Calu3 (cell line): ENCODE measurements at regions not wholly inside any gene's neighbourhood (a gene's known extent, or its start where the extent isn't known, plus 50 kb on each side); places are given as distances from the start of the nearest gene placed in this dataset.

Experiments used
- BruUV-seq: library from RNA; stranded (reverse); fragments of 400-500 nt; replicated peaks from 2 replicates; lab custom pipeline; 2021; lab: Mats Ljungman, UMichigan
- CTCF ChIA-PET: fragments of 300-600 bp; sonication (Branson Sonifier 250); formaldehyde crosslinking; loops from one replicate; lab custom pipeline; 2022; ENCODE audit warnings: antibody characterized with exemption; lab: Charles Lee
- DNase-seq: peaks from one replicate; pipeline ENCODE4 v3.0.0; 2022
- H3K27ac Mint-ChIP-seq: one replicate; pipeline ENCODE4 v1.8.0; 2022; ENCODE audit warnings: mixed read lengths; ENCODE audit not compliant: unreplicated experiment
- H3K27me3 Mint-ChIP-seq: one replicate; pipeline ENCODE4 v1.8.0; 2022; ENCODE audit warnings: mixed read lengths; ENCODE audit not compliant: unreplicated experiment
- H3K36me3 Mint-ChIP-seq: one replicate; pipeline ENCODE4 v1.8.0; 2022; ENCODE audit warnings: mild to moderate bottlenecking, moderate library complexity, mixed read lengths; ENCODE audit not compliant: insufficient read depth, unreplicated experiment
- H3K4me1 Mint-ChIP-seq: one replicate; pipeline ENCODE4 v1.8.0; 2022; ENCODE audit warnings: mild to moderate bottlenecking, low read depth, mixed read lengths; ENCODE audit not compliant: unreplicated experiment
- H3K4me3 Mint-ChIP-seq: one replicate; pipeline ENCODE4 v1.8.0; 2022; ENCODE audit warnings: mild to moderate bottlenecking, low read depth, moderate library complexity, mixed read lengths; ENCODE audit not compliant: unreplicated experiment
- H3K9me3 Mint-ChIP-seq: one replicate; pipeline ENCODE4 v1.8.0; 2022; ENCODE audit warnings: low read depth, mixed read lengths; ENCODE audit not compliant: unreplicated experiment
- intact Hi-C: fragments of 100-400 bp; cut with micrococcal nuclease; formaldehyde crosslinking; loops from one replicate; pipeline ENCODE4 v1.10.0; 2022; ENCODE audit not compliant: unreplicated experiment
- TF ChIP-seq, protein P1 (sequence below): fragments of 200-600 bp; IDR thresholded peaks from one replicate; pipeline ENCODE4 v1.8.0; 2022; ENCODE audit warnings: antibody characterized with exemption; ENCODE audit not compliant: unreplicated experiment

- CTCF ChIA-PET: no interaction called here
- TF ChIP-seq, protein P1, sequence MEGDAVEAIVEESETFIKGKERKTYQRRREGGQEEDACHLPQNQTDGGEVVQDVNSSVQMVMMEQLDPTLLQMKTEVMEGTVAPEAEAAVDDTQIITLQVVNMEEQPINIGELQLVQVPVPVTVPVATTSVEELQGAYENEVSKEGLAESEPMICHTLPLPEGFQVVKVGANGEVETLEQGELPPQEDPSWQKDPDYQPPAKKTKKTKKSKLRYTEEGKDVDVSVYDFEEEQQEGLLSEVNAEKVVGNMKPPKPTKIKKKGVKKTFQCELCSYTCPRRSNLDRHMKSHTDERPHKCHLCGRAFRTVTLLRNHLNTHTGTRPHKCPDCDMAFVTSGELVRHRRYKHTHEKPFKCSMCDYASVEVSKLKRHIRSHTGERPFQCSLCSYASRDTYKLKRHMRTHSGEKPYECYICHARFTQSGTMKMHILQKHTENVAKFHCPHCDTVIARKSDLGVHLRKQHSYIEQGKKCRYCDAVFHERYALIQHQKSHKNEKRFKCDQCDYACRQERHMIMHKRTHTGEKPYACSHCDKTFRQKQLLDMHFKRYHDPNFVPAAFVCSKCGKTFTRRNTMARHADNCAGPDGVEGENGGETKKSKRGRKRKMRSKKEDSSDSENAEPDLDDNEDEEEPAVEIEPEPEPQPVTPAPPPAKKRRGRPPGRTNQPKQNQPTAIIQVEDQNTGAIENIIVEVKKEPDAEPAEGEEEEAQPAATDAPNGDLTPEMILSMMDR: no peak
- no TSS peak for BruUV-seq
- H3K36me3 Mint-ChIP-seq: no peaks in the 10 kb centered on the region
- no peak overlapping the region for H3K4me3 Mint-ChIP-seq
- DNase-seq: no peak
- no peak overlapping the region for H3K27ac Mint-ChIP-seq
- intact Hi-C loops: no loop called here
- H3K9me3 Mint-ChIP-seq: no peaks in the 10 kb centered on the region
- no peaks in the 10 kb centered on the region for H3K4me1 Mint-ChIP-seq
- no peaks in the 10 kb centered on the region for H3K27me3 Mint-ChIP-seq
These were observed 261.7 kb upstream of the FIGN start for GRCh38 chr2:163997466-163997865.

DNA sequence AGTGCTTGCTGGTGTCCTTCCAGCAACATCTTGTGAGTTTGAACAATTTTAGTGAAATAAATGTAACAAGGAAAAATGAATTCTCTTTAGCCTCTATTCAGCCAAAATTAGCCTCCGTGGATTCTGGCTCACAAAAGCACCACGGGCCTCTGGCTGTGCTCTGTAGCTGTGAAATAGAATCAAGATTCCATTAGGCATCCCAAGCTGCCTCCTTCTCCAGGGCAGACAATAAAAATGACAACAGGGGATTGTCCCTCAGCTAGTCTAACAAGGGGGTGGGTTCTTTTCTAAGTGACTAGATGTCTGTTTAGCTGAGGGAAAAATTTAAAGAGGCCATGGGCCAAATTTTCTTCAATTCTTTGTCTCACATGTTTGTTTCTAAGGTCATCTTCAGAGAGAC lies 254.7 kb upstream of the FIGN start:
- no peak for DNase-seq
- CTCF ChIA-PET: no interaction called here
- intact Hi-C loops: no loop called here
- Mint-ChIP-seq H3K4me3 (no peak overlapping the region), H3K9me3 (no peaks in the 10 kb centered on the region), H3K27ac (no peak overlapping the region), H3K36me3 (no peaks in the 10 kb centered on the region), H3K27me3 (no peaks in the 10 kb centered on the region), H3K4me1 (no peaks in the 10 kb centered on the region)
- TF ChIP-seq, protein P1: no peak
- BruUV-seq: no TSS peak

- CTCF ChIA-PET: no interaction called here
- no peak overlapping the region for H3K27ac Mint-ChIP-seq
These were observed 254.3 kb upstream of the FIGN start for GRCh38 chr2:163990101-163990500.

GRCh38 chr2:163987175-163987940 lies 251.6 kb upstream of the FIGN start:
- DNase-seq: no peak
- intact Hi-C loops: no loop called here
- TF ChIP-seq, protein P1: no peak
- BruUV-seq: no TSS peak
- Mint-ChIP-seq H3K27ac (no peak overlapping the region), H3K9me3 (no peaks in the 10 kb centered on the region), H3K36me3 (no peaks in the 10 kb centered on the region), H3K4me1 (no peaks in the 10 kb centered on the region), H3K4me3 (no peak overlapping the region), H3K27me3 (no peaks in the 10 kb centered on the region)
- CTCF ChIA-PET: no interaction called here

More at GRCh38 chr2:163990101-163990500, 254.3 kb upstream of the FIGN start:
- Mint-ChIP-seq H3K36me3 (no peaks in the 10 kb centered on the region), H3K4me1 (no peaks in the 10 kb centered on the region), H3K9me3 (no peaks in the 10 kb centered on the region), H3K4me3 (no peak overlapping the region), H3K27me3 (no peaks in the 10 kb centered on the region)
- DNase-seq: no peak
- TF ChIP-seq, protein P1: no peak
- BruUV-seq: no TSS peak
- intact Hi-C loops: no loop called here
